GM21786 (cell line): ENCODE measurements at regions not wholly inside any gene's neighbourhood (a gene's known extent, or its start where the extent isn't known, plus 50 kb on each side); places are given as distances from the start of the nearest gene placed in this dataset.

Source experiments
- ATAC-seq: cut with Tn5 transposase; IDR thresholded peaks from one replicate; pipeline ENCODE4 v1.9.1; 2021; ENCODE audit not compliant: unreplicated experiment

GRCh38 chr12:65596514-65597091 lies 227.7 kb upstream of the HMGA2 start:
- no peak for ATAC-seq

- no peak for ATAC-seq
Observed at GRCh38 chr12:65597527-65597926, 226.8 kb upstream of the HMGA2 start.

GRCh38 chr12:65598688-65599087 lies 225.6 kb upstream of the HMGA2 start:
- ATAC-seq: no peak

DNA sequence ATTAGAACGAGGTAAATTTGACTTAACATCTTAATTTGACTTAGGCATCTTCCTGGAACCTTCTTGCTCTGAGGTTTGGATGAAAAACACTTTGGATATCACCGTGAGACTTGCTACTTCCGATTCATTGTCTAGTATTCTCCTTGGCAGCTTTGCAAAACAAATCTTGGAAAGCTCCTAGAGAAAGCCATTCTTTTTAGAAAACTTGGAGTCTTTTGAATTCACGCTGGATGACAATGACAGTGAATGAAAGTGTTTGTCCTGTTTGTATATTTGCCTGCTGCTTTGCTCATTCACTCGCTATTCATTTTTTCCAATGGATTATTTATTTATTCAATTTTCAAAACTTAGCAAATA lies 222.1 kb upstream of the HMGA2 start:
- ATAC-seq: no peak

DNA sequence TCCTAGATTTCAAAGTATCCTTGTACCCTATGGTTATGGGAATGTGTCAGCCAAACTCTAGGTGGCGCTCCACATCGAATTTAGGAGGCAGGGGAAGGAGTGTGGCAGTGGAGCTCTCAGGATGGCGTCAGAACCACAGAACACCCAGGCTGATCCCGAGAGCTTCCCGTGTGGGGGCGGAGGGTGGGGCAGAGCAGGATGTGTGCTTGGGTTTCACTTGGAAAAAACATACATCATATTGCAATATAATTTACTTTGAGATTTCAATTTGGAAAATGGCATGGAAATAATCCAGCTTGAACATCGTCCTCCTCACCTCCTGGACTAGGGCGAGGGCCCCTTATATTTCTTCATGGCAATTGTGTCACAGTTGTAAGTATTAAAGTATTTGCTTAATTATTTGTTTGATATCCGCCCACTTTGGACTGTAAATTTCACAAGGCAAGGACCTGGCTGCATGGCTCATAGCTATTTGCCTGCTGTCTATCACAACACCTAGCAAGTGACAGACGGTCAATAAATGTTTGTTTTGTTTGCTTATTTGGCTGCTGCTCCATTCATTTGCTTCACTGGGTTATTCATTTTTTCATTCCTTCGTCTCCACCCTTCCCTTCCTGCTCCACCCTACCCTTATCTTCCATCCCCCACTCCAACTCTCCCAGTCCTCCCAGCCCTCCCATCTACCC lies 221.5 kb upstream of the HMGA2 start:
- ATAC-seq: no peak

DNA sequence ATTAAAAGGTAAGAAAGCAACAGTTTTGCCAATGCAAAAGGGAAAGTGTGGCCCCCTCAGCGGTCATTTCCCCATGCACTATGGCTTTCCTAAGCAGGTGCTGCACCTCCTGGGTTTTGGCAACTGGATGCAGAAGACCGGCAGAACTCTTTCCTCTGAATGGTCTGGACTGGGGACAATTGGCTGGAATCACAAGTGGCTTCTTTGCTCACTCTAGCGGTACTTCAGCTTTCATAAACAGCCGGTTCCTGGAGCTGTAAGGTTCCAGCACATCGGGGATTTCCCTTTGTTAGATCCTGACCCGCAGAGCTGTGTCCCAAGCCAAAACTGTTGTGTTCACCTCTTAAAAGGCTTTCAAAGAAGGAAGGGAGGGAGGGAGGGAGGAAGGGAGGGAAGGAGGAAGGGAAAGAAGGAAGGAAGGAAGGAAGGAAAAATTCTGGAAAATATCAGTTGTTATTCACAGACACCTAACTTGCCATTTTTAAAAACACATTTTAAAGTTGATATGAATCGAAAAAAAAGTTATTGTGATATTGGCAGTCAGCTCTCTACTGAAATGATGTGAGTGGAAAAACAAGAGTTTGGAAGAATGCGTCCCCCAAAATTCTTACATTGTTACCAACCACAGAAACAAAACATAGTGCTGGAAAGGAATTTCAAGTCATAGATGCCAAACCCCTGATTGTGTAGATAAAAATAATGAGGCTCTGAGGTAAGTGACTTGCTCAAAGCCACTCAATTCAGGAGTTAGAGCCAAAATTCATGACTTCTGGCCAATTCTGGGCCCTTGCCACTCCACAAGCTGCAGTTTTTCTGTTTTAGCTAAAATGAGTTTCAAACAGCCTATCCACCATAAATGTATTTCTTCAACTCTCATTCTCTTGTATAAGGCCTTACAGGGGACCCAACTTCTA lies 220.6 kb upstream of the HMGA2 start:
- no peak for ATAC-seq

DNA sequence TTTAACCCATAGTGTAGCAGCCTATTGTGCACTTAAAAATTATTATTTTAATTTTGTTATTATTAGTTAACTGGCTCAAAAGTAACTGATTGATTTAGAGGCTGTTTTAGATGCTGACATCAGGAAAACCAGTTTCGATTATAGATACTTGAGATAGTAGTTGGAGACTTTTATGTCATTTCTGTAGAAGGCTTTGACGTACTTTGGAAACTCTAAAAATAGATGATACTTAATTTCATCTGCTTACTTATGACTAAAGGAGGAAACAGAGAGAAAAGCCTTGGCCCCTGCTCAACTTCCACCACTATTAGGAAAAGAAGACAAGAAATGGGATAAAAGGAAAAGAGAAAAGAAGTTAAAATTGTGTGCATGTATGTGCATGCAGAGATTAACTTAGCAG lies 219.3 kb upstream of the HMGA2 start:
- no peak for ATAC-seq

- no peak for ATAC-seq
Observed at GRCh38 chr12:65606008-65606766, 218.1 kb upstream of the HMGA2 start.

DNA sequence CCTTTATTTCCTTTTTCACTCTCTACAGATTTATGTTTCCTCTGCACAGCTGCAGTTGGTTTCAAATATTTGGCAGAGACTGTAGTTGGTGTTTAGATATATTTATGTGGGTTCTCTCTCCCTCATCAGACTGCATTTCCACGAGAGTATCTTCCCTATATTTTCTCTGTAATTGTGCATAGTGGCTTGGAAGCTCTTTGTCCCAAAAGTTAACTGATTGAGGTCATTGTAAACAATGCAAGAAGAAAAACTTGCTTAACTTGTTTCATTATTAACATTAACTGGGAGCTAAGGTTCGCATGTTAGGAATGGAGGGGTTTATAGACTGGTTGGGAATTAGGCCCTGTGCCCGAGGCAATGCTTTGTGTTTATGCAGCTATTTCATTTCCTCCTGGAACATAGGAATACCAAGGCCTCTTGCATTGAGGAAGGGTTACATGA lies 216.9 kb upstream of the HMGA2 start:
- no peak for ATAC-seq

- ATAC-seq: no peak
Observed at GRCh38 chr12:65608319-65608916, 215.9 kb upstream of the HMGA2 start.

- no peak for ATAC-seq
Observed at GRCh38 chr12:65609359-65609771, 214.9 kb upstream of the HMGA2 start.

DNA sequence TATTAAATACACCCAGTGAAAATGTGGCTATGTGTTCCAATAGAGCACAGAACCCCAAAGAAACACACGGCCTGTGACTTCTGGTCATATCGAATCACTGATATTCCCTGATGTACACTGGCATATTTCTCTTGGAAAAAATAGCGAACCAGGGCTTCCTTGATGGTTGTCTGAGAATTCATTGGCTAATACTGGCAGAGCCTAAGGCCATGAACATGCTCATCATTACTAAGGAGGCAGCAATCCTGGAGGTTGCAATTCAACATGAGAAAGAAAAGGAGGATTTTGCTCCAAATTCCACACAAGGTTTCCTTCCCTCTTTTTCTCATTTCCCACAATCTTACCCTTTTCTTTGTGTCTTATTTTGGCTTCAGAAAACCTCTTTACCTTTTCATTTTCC lies 212.9 kb upstream of the HMGA2 start:
- ATAC-seq: no peak

DNA sequence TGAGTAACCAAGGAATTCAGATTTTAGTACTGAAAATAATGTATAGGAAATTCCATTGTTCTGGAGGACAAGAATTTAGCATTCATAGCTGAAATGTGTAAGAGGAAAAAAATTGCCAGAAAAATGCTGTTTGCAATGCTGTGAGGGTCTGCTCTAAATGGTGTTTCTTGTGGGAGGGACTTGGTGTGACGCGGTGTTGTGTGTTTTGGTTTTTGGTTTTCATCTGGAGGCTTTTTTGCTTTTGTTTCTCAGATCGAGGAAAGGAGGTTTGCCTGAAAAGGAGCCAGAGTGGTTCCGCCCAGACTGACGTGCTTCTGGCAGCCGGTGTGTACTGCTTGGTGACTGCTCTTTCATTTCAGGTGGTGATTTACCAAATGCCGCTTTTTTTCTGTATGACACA lies 211.8 kb upstream of the HMGA2 start:
- no peak for ATAC-seq

DNA sequence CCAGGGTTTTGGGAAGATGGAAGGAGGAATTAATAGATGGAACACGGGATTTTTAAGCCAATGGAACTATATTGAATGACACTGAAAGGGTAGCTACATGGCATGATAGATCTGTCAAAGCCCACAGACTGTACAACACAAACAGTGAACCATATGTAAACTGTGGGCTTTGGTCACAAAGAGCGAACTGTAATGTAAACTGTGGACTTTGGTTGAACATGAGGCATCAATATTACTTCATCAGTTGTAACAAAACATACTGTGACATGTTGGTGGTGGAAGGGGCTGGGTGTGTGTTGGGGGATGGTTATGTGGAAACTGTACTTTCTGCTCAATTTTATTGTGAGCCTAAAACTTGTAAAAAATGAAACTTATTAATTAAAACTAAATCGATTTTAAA lies 210.6 kb upstream of the HMGA2 start:
- no peak for ATAC-seq

- ATAC-seq: no peak
Observed at GRCh38 chr12:65614259-65614889, 209.9 kb upstream of the HMGA2 start.

DNA sequence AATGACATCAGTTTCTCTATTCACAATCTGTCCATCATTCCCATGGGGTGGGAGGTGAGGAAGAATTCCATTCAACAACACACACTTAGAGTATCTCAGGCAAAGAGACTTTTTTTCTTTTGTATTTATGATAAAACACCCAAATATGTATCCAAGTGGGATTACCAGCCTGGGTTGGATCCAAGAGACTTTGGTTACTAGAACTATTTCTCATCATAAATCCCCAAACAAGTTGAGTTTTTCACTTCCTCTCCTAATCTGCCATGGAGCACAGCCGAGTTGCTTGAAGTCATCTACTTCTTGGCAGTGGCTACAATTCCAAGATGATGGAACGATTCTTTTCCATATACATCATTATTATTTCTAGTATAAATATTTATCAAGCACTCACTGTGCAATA lies 209.2 kb upstream of the HMGA2 start:
- ATAC-seq: no peak

DNA sequence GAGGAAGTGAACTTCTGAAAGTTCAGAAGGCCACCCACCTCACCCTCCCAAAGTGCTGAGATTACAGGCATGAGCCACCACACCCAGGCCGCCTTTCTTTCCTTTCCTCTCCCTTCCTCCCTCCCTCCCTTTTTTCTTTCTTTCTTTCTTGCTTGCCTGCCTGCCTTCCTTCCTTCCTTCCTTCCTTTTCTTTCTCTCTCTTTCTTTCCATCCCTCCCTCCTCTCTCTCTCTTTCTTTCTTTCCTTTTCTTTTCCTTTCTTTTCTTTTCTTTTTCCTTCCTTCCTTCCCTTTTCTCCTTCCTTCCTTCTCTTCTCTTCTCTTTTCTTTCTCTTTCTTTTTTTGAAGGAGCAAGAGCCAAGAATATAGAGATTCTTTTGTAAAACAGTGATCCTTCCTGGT lies 208.3 kb upstream of the HMGA2 start:
- no peak for ATAC-seq

DNA sequence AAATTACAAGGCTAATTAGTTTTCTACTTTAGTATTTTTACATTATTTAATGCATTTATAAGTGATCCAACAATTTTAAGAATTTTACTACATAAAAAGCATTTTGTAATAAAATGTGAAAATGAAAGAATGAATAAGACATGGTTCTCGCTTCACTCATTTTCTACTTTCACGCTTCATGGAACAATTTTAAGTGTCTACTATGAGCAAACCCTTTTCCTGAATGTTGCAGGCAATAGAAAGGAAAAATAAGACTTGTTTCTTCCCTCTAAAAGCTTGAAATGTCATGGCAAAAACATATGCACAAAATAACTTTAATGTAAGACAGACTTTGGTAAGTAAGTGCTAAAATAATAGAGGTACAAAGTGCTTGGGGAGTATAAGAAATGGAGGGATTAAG lies 205.7 kb upstream of the HMGA2 start:
- no peak for ATAC-seq

DNA sequence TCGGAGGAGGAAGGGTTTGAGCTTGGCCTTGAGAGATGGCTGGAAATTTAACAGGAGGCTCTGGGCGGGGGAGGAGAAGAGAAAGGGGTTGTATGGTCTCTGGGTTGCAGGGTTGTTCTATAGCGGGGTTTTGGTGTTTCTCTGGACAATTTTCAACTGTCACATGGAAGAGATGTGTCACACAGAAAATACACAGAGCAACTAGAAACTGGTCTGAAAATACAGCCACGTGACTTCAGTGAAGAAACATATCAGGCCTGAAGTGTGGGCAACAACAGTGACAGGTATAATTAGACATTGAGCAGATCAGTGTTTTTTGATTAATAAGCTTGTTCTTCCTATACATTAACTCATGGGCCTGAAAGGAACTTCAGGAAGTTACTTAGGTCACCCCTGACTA lies 205.3 kb upstream of the HMGA2 start:
- no peak for ATAC-seq

DNA sequence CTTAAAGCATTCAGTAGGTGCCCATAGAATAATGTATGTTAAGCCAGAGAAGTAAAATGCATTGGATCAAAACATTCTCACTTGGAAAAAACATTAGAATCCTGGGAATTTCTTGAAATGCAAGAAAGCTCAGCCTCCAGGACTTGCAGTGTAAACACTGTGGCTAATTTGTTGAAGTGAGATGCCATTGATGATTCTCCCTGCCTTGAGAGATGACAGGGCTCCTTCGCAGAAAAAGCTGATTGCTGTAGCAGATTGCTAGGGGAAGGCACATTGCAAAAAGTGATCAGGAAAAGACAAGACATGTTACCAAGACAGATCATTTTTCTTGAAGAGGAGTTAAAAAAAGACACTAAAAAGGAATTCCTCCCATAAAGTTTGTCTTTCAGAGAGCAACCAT lies 204.2 kb upstream of the HMGA2 start:
- ATAC-seq: no peak

- ATAC-seq: no peak
Observed at GRCh38 chr12:65622056-65622455, 202.2 kb upstream of the HMGA2 start.
